SH-SY5Y (cell line): ENCODE measurements at regions not wholly inside any gene's neighbourhood (a gene's known extent, or its start where the extent isn't known, plus 50 kb on each side); places are given as distances from the start of the nearest gene placed in this dataset.

Experiments used
- GATA2 ChIP-seq: IDR thresholded peaks from 2 replicates; pipeline ENCODE4 v1.6.1; 2011; ENCODE audit warnings: mild to moderate bottlenecking, low read depth, low read length
- GATA3 ChIP-seq: IDR thresholded peaks from 2 replicates; pipeline ENCODE4 v1.6.1; 2011; ENCODE audit warnings: low read depth, mild to moderate bottlenecking, low read length, moderate library complexity

- TF ChIP-seq GATA2 (no peak), GATA3 (no peak)
Observed at GRCh38 chr2:64766841-64767669, 113.3 kb upstream of the SERTAD2 start.
